ENCODE measurements at regions not wholly inside any gene's neighbourhood (a gene's known extent, or its start where the extent isn't known, plus 50 kb on each side); places are given as distances from the start of the nearest gene placed in this dataset.

GRCh38 chr5:67619235-67619634 is 422.6 kb upstream of the CD180 start:
- Histone ChIP-seq H3K9me2 (ENCODE audit: insufficient read depth) (no peaks in the 10 kb centered on the region), H3K9me3 (ENCODE audit: control insufficient read depth in 1 of 2, insufficient read depth in 1 of 2, low read depth in 1 of 2, low read length in 2 of 2) (no peaks in the 10 kb centered on the region), H3K27ac (ENCODE audit: low read depth, low read length) (no peak overlapping the region), H3K27me3 (ENCODE audit: insufficient read depth, low read length) (no peaks in the 10 kb centered on the region), H3K36me3 (ENCODE audit: control insufficient read depth in 1 of 2, insufficient read depth in 2 of 2, low read length in 2 of 2) (no peaks in the 10 kb centered on the region), H3K9ac (ENCODE audit: low read length) (no peak overlapping the region), H3K4me3 (replicated peaks in 1 of 2; ENCODE audit: low read depth in 1 of 2, low read length in 2 of 2) (no peak overlapping the region), H3K79me2 (ENCODE audit: insufficient read depth, low read length) (no peaks in the 10 kb centered on the region), H3K4me2 (ENCODE audit: low read length) (no peak overlapping the region), H3K4me1 (ENCODE audit: control insufficient read depth in 1 of 2, insufficient read depth in 2 of 2, low read length in 2 of 2) (no peaks in the 10 kb centered on the region), H2AFZ (ENCODE audit: low read depth, low read length, poor library complexity, severe bottlenecking) (no peak overlapping the region), H4K20me1 (ENCODE audit: insufficient read depth) (no peaks in the 10 kb centered on the region)
- no peak for TF ChIP-seq CBX3 (IDR thresholded peaks at IDR 0.05; ENCODE audit: low read depth)
- no peak for TF ChIP-seq ATF3 (IDR thresholded peaks at IDR 0.05)
- TF ChIP-seq TCF7L2 (IDR thresholded peaks at IDR 0.05; ENCODE audit: borderline replicate concordance, extremely low read depth, insufficient read depth, insufficient read length), result no peak
- no peak for TF ChIP-seq SIN3A (IDR thresholded peaks at IDR 0.05; ENCODE audit: low read depth)
- TF ChIP-seq SRF (IDR thresholded peaks at IDR 0.05; ENCODE audit: low read depth), result no peak
- TF ChIP-seq POLR2AphosphoS5 (IDR thresholded peaks at IDR 0.05; ENCODE audit: low read depth, low read length), result no peak
- no peak for TF ChIP-seq EGR1 (IDR thresholded peaks at IDR 0.05; ENCODE audit: low read depth)
- no peak for TF ChIP-seq ZNF274 (IDR thresholded peaks at IDR 0.05; ENCODE audit: low read depth, low read length)
- ATAC-seq (no peak), DNase-seq (ENCODE audit: low read depth, low spot score) (no peak)
- no TSS peak for BruUV-seq (replicated peaks)
- ChIA-PET RAD21 (ENCODE audit: low non-redundant PET in 1 of 2, low total read pairs in 2 of 2, uncharacterized antibody in 2 of 2, unreplicated experiment in 2 of 2) (no interaction called here), POLR2A (no interaction called here), CTCF (no interaction called here)
- intact Hi-C loops (cut with micrococcal nuclease), result no loop called here

DNA sequence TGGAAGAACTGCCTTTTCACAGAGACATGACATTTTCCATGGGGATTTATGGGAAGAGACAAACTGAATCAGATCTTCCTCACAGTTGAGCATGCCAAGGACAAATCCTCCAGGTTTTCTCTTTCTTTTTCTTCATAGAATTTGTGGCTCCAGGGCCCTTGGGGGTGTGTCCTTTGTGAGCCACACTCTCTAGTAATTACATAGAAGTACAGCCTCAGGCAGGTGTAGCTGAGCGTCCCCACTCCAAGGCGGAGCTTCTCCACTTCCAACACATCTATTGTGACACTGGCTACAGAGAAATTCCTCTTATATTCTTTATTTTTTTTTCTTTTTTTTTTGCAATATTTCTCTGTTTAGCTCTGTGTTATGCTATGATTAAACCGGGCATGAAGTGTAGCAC is 420.5 kb upstream of the CD180 start:
- ChIA-PET RAD21 (ENCODE audit: low non-redundant PET in 1 of 2, low total read pairs in 2 of 2, uncharacterized antibody in 2 of 2, unreplicated experiment in 2 of 2) (no interaction called here), CTCF (no interaction called here), POLR2A (no interaction called here)
- no peaks in the 10 kb centered on the region for H4K20me1 ChIP-seq (ENCODE audit: insufficient read depth)
- no peak overlapping the region for H3K27ac ChIP-seq (ENCODE audit: low read depth, low read length)
- no peak overlapping the region for H3K9ac ChIP-seq (ENCODE audit: low read length)
- H3K9me2 ChIP-seq (ENCODE audit: insufficient read depth), result no peaks in the 10 kb centered on the region
- H3K4me3 ChIP-seq (replicated peaks in 1 of 2; ENCODE audit: low read depth in 1 of 2, low read length in 2 of 2), result no peak overlapping the region
- no peaks in the 10 kb centered on the region for H3K36me3 ChIP-seq (ENCODE audit: control insufficient read depth in 1 of 2, insufficient read depth in 2 of 2, low read length in 2 of 2)
- H3K4me2 ChIP-seq (ENCODE audit: low read length), result no peak overlapping the region
- ATAC-seq, result no peak
- H3K27me3 ChIP-seq (ENCODE audit: insufficient read depth, low read length), result no peaks in the 10 kb centered on the region
- DNase-seq (ENCODE audit: low read depth, low spot score), result no peak
- H3K9me3 ChIP-seq (ENCODE audit: control insufficient read depth in 1 of 2, insufficient read depth in 1 of 2, low read depth in 1 of 2, low read length in 2 of 2), result no peaks in the 10 kb centered on the region
- no peaks in the 10 kb centered on the region for H3K79me2 ChIP-seq (ENCODE audit: insufficient read depth, low read length)
- BruUV-seq (replicated peaks), result no TSS peak
- intact Hi-C loops (cut with micrococcal nuclease), result no loop called here
- H3K4me1 ChIP-seq (ENCODE audit: control insufficient read depth in 1 of 2, insufficient read depth in 2 of 2, low read length in 2 of 2), result no peaks in the 10 kb centered on the region
- no peak overlapping the region for H2AFZ ChIP-seq (ENCODE audit: low read depth, low read length, poor library complexity, severe bottlenecking)
- TF ChIP-seq CBX3 (IDR thresholded peaks at IDR 0.05; ENCODE audit: low read depth), result no peak
- TF ChIP-seq EGR1 (IDR thresholded peaks at IDR 0.05; ENCODE audit: low read depth), result no peak
- no peak for TF ChIP-seq ZBTB33 (IDR thresholded peaks at IDR 0.05; ENCODE audit: extremely low read depth, insufficient replicate concordance, low read length)
- TF ChIP-seq CTCF (IDR thresholded peaks at IDR 0.05 in 2 of 3, conservative IDR thresholded peaks at IDR 0.05 in 1 of 3; ENCODE audit: borderline replicate concordance in 1 of 3, insufficient read depth in 1 of 3, low read depth in 2 of 3, low read length in 2 of 3), result no peak
- no peak for TF ChIP-seq CEBPB (IDR thresholded peaks at IDR 0.05; ENCODE audit: low read depth)
- no peak for TF ChIP-seq SIN3A (IDR thresholded peaks at IDR 0.05; ENCODE audit: low read depth)
- TF ChIP-seq SRF (IDR thresholded peaks at IDR 0.05; ENCODE audit: low read depth), result no peak
- no peak for TF ChIP-seq EZH2 (IDR thresholded peaks at IDR 0.05)
- TF ChIP-seq YY1 (IDR thresholded peaks at IDR 0.05; ENCODE audit: extremely low read depth, insufficient replicate concordance, low read depth, low read length), result no peak
- no peak for TF ChIP-seq RAD21 (IDR thresholded peaks at IDR 0.05; ENCODE audit: low read depth)
- TF ChIP-seq EZH2phosphoT487 (IDR thresholded peaks at IDR 0.05; ENCODE audit: borderline replicate concordance), result no peak
- TF ChIP-seq POLR2AphosphoS5 (IDR thresholded peaks at IDR 0.05; ENCODE audit: low read depth, low read length), result no peak
- TF ChIP-seq JUND (IDR thresholded peaks at IDR 0.05), result no peak
